Testis (tissue), 2 donors: ENCODE measurements at regions not wholly inside any gene's neighbourhood (a gene's known extent, or its start where the extent isn't known, plus 50 kb on each side); places are given as distances from the start of the nearest gene placed in this dataset.

Experiments used
- POLR2A ChIP-seq: fragments of 450-650 bp; IDR thresholded peaks from one replicate; pipeline ENCODE4 v1.6.1; 2017; ENCODE audit warnings: antibody characterized with exemption, mild to moderate bottlenecking, moderate library complexity
- TF ChIP-seq, protein P1 (sequence below), 3 experiments: fragments of 450-650 bp in 2 of 3; fragments of 200-600 bp in 1 of 3; sonication (generic) in 1 of 3; IDR thresholded peaks; one replicate each; pipeline ENCODE4 v1.5.1; 2016 to 2019; ENCODE audit warnings: antibody characterized with exemption in 3 of 3, mild to moderate bottlenecking in 2 of 3, moderate library complexity in 1 of 3

DNA sequence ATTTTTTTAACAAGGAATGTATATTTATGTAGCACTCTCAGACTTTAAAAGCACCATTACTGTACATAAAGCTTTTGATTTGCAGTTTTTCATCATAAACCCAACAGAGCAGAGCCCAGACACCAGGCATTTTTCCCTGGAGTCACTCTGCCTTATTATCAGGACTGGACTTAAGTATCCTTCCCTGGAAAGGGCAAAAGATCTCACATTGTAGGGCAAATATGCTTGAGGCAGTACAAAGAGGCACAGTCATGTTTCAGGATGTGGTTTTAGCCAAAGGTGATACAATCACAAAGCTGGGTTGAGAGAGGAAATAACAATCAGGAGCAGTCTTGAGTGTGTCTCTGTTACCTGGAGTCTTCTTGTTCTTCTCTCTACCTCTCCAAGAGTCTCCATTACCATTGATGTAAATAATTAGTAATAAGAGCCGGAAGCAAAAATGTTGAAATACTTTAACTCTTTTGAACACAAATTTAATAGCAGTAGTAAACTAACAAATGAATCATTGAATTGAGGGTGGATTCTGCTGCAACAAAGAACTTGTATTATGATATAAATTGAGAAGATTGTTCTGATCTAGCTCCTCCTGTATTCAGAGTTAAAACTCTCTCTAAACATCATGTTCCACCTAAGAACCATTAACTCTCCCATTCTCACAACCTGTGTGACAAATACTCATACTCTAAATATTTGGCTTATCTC, 160.5 kb downstream of the LTN1 start:
- TF ChIP-seq, protein P1, sequence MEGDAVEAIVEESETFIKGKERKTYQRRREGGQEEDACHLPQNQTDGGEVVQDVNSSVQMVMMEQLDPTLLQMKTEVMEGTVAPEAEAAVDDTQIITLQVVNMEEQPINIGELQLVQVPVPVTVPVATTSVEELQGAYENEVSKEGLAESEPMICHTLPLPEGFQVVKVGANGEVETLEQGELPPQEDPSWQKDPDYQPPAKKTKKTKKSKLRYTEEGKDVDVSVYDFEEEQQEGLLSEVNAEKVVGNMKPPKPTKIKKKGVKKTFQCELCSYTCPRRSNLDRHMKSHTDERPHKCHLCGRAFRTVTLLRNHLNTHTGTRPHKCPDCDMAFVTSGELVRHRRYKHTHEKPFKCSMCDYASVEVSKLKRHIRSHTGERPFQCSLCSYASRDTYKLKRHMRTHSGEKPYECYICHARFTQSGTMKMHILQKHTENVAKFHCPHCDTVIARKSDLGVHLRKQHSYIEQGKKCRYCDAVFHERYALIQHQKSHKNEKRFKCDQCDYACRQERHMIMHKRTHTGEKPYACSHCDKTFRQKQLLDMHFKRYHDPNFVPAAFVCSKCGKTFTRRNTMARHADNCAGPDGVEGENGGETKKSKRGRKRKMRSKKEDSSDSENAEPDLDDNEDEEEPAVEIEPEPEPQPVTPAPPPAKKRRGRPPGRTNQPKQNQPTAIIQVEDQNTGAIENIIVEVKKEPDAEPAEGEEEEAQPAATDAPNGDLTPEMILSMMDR (IDR thresholded peaks at IDR 0.05), result no peak
- TF ChIP-seq POLR2A, result no peak
